ENCODE measurements at regions not wholly inside any gene's neighbourhood (a gene's known extent, or its start where the extent isn't known, plus 50 kb on each side); places are given as distances from the start of the nearest gene placed in this dataset.

DNA sequence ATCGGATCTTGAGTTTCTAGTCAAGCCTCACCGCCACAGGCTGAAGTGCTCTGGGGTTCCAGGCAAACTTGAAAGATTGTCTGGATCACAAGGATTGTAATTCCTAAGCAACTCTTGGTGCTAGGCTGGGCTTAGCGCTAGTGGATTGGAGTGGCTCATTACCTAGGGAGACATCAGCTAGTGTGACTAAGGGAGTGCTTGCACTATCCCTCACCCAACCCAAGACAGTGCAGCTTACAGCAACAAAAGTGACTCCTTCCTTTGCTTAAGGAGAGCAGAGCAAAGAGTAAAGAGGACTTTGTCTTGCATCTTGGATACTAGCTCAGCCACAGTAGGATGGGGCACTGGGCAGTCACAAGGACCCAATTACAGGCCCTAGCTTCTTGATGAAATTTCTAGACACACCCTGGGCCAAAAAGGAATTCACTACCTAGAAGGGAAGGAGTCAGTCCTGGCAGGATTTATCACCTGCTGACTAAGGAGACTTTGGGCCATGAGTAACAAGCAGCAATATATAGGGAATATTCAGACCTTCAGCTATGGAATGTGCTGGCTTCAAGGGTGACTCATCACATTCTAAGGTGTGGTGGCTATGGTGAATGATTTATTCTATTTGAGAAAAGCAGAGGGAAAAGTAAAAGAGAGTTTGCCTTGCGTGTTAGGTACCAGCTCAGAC, 1212.4 kb downstream of the PCDH18 start:
- DNase-seq (ENCODE audit: low read depth): no peak
- no peak overlapping the region for H3K4me3 ChIP-seq (ENCODE audit: low read depth, low read length)
- TF ChIP-seq, protein P1, sequence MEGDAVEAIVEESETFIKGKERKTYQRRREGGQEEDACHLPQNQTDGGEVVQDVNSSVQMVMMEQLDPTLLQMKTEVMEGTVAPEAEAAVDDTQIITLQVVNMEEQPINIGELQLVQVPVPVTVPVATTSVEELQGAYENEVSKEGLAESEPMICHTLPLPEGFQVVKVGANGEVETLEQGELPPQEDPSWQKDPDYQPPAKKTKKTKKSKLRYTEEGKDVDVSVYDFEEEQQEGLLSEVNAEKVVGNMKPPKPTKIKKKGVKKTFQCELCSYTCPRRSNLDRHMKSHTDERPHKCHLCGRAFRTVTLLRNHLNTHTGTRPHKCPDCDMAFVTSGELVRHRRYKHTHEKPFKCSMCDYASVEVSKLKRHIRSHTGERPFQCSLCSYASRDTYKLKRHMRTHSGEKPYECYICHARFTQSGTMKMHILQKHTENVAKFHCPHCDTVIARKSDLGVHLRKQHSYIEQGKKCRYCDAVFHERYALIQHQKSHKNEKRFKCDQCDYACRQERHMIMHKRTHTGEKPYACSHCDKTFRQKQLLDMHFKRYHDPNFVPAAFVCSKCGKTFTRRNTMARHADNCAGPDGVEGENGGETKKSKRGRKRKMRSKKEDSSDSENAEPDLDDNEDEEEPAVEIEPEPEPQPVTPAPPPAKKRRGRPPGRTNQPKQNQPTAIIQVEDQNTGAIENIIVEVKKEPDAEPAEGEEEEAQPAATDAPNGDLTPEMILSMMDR (IDR thresholded peaks at IDR 0.05; ENCODE audit: control insufficient read depth, extremely low read depth, insufficient read depth): no peak

DNA sequence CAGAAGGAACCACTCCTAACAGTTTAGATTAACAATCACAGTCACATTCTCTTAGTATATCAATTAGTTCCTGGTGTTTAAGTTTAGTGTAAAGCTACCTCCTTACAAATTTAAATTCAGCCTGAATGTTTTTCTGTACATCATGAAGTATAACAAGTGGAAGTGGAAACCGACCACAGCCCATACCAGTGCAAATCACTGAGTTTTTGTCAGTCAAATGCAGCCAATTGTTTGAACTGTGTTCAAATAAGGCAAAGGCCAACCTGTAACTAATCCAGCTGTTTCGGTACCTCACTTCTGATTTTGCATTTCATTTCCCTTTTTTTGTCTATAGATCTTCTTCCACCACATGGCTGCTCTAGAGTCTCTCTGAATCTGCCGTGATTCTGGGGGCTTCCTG, 1215.3 kb downstream of the PCDH18 start:
- no peak for DNase-seq (ENCODE audit: low read depth)
- TF ChIP-seq, protein P1 (IDR thresholded peaks at IDR 0.05; ENCODE audit: control insufficient read depth, extremely low read depth, insufficient read depth): no peak
- no peak overlapping the region for H3K4me3 ChIP-seq (ENCODE audit: low read depth, low read length)

DNA sequence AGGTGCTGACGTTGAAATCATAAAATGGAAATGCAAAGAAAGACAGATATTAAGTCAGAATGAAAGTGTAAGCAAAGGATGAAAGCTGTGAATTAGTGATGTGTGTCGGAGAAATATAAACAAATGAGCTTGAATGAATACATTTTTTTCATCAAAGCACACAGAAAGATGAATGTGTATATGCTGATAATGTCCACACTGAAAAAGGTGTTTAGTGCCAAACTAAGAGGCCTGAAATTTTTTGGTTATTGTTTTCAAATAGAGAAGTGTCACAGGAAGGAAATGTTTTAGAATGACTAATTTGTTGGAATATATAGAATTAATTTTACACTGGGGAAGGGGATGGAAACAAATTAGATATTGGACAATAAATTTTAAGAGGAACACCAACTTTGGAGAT, 1217.6 kb downstream of the PCDH18 start:
- TF ChIP-seq, protein P1 (IDR thresholded peaks at IDR 0.05; ENCODE audit: control insufficient read depth, extremely low read depth, insufficient read depth): no peak
- no peak overlapping the region for H3K4me3 ChIP-seq (ENCODE audit: low read depth, low read length)
- DNase-seq (ENCODE audit: low read depth): no peak

- H3K4me3 ChIP-seq (ENCODE audit: low read depth, low read length): no peak overlapping the region
- no peak for DNase-seq (ENCODE audit: low read depth)
- TF ChIP-seq, protein P1 (IDR thresholded peaks at IDR 0.05; ENCODE audit: control insufficient read depth, extremely low read depth, insufficient read depth): no peak
Observed at GRCh38 chr4:136311774-136312173, 1220.5 kb downstream of the PCDH18 start.

GRCh38 chr4:136307765-136308164, 1224.5 kb downstream of the PCDH18 start:
- no peak overlapping the region for H3K4me3 ChIP-seq (ENCODE audit: low read depth, low read length)
- no peak for DNase-seq (ENCODE audit: low read depth)
- TF ChIP-seq, protein P1 (IDR thresholded peaks at IDR 0.05; ENCODE audit: control insufficient read depth, extremely low read depth, insufficient read depth): no peak

DNA sequence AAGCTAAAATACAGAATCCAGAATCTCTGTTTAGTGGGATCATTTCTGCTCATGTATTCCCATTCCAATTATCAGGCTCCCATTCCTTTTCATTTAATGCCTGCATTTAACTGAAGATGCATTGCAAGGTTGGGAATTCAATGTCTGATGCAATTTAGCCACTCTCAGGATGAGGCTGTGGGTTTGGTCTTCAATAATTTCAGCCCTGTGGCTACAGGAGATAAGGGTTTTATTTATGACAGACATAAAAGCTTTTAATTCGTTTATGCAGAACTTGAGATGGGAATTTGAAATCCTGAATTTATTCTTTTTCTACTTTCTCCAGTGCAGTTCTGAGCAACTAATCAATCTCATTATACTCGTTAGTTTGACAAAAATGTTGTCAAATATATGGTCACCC, 1225.9 kb downstream of the PCDH18 start:
- no peak for DNase-seq (ENCODE audit: low read depth)
- TF ChIP-seq, protein P1 (IDR thresholded peaks at IDR 0.05; ENCODE audit: control insufficient read depth, extremely low read depth, insufficient read depth): no peak
- no peak overlapping the region for H3K4me3 ChIP-seq (ENCODE audit: low read depth, low read length)

DNA sequence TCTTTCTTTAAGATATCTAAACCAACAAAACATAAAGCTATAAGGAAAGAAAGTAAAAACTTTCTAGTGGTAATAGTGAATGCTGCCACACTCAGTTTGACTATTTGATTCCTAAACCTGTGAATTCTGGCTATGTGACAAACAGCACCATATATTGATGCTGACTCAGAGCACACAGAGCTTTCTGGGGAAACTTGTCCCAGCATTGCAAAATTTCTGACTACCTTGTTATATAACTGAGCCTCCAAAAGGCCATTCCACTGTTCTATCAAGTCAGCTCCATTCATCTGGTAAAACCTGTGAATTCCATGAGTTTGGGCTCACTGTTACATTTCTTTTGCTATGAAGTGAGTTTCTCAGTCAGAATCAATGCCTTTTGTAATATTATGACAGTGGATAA, 1229.7 kb downstream of the PCDH18 start:
- no peak overlapping the region for H3K4me3 ChIP-seq (ENCODE audit: low read depth, low read length)
- TF ChIP-seq, protein P1 (IDR thresholded peaks at IDR 0.05; ENCODE audit: control insufficient read depth, extremely low read depth, insufficient read depth): no peak

More for the DNA sequence above, 1229.7 kb downstream of the PCDH18 start:
- DNase-seq (ENCODE audit: low read depth): no peak

Measured in LNCaP clone FGC (cell line).